Stimulated activated CD8-positive, alpha-beta memory T cell treated with anti-CD3 and anti-CD28 coated beads, Interleukin-7, amount 100 ng/mL, for 1 hour (primary cell): ENCODE measurements at regions not wholly inside any gene's neighbourhood (a gene's known extent, or its start where the extent isn't known, plus 50 kb on each side); places are given as distances from the start of the nearest gene placed in this dataset.

Experiments used
- DNase-seq, 2 donors: peaks; one replicate each; pipeline ENCODE4 v3.0.0-alpha.2; 2020; ENCODE audit warnings: low read depth in 2 of 2

DNA sequence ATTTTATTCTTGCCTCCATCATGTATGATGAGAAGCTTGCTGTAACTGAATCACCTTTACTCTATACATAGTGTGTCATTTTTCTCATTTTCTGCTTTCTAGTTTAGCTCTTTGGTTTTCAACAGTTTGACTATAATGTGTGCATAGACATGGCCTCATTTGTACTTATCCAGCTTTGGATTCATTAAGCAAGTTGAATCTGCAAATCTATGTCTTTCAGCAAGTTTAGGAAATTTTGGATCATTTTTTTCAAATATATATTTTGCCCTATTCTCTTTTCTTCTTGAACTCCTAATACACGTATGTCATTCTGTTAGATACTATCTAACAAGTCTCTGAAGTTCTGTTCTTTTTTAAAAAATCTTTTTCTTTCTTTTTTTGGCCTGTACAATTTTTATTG, 57.8 kb downstream of the PRLHR start:
- DNase-seq, result no peak

DNA sequence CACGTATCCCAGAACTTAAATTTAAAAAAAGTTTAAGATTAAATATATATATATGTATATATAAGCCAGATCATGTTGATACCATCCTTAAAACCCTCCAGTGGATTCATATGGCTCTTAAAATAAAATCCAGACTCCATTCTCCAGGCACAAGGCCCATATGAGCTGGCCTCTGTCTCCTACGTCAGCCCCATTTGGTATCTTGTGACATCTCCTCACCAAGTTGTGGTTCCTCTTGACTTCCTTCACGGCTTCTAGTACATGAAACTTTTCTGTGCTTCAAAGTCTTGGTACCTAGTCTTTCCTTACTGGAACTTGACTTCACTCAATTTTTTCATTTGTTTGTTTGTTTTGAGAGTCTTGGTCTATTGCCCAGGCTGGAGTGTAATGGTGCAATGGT, 61.3 kb downstream of the PRLHR start:
- DNase-seq, result no peak

DNA sequence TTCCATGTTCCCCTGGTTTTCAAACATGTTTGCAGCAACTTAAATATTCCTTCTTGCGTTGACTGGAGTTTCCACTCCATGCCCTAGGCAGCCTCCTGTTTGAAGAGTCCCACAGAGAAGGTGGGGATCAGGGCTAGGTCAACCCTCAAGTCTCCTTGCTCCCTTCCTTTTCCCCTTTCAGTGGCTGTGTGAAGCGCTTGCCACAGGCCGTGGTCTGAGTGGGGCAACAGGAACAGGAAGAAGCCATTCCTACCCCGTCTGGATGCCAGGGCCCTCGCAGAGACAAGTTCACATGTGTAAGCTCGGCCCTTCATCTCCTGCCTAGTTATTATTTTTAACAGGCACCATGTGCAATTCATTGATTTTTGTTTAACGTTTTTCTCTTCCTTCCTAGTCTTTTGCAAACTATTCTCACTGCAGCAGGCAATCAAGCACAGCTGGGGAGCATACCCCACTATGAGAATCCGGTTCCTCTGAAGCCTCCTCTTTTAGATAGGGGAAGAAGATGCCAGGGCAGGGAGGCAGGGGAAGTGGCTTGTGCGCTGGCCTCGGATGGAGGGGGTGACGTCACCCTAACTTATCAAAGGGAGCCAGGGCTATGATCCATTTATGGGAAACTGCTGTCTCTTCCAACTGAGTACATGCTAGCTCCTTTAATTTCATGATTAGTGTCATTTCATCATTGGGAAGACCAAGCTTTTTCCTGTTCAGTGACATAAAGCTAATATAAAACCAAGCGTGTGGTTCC, 64.2 kb downstream of the PRLHR start:
- no peak for DNase-seq

DNA sequence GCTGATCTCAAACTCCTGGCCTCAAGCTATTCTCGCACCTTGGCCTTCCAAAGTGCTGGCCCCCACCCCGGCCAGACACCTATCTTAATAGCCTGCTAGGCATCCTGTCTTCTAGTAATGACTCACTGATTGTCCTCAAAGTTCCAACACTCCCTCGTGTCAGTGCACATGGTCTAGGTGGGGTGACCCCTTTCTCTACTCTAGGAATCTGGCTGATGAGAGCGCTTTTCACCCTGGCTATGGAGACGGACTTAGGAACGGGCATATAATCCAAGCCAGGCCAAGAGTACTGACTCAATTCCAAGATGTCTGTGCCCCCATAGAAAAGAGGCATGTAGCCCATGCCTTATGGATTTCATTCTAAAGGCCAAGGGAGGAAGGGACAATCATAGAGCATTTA, 67.0 kb downstream of the PRLHR start:
- DNase-seq, result no peak

DNA sequence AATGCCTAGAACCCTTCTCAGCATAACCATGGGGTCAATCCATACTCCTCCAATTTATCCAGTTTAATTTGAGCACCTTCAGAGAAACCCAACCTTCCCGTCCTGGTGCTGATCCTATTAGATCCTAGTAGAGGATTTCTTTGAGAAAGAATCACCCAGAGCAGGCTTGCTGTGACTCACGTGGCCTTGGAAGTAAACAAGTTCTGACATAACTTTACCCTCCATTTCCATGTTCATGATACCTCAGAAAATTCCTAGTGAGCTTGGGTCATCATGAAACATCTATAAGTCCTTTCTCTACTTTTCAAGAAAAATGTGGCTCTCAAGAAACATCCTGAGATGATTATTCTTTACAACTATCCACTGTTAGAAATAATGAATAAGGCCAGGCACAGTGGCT, 71.7 kb downstream of the PRLHR start:
- no peak for DNase-seq

DNA sequence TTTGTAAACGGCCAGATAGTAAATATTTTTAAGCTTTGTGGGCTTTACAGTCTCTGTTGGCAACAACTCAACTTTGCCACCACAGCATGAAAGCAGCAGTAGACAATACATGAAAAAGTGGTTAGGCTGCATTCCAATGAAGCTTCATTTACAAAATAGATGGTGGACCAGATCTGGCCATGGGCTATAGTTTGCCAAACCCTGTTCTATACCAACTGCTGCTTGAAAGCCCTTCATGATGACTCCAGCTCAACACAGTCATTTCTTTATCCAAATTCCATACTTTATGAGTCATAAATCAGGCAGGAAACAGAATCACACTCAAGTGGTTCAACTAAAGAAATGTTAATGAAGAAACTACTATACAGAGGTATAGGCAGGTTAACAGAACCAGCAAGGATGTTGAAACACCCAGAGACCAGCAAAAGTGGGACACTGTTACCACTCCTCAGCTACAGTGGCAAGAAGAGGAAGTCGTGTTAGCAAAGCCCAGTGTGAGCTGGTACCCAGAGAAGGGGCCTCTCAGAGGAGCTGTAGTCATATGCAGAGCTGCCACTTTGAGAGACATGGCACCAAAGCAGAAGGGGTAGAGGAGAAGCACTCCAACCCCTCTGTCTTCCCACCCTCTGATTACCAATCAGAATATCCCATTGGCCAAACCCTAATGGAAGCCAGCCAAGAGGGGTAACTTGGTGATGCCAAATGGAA, 72.5 kb downstream of the PRLHR start:
- DNase-seq, result no peak

DNA sequence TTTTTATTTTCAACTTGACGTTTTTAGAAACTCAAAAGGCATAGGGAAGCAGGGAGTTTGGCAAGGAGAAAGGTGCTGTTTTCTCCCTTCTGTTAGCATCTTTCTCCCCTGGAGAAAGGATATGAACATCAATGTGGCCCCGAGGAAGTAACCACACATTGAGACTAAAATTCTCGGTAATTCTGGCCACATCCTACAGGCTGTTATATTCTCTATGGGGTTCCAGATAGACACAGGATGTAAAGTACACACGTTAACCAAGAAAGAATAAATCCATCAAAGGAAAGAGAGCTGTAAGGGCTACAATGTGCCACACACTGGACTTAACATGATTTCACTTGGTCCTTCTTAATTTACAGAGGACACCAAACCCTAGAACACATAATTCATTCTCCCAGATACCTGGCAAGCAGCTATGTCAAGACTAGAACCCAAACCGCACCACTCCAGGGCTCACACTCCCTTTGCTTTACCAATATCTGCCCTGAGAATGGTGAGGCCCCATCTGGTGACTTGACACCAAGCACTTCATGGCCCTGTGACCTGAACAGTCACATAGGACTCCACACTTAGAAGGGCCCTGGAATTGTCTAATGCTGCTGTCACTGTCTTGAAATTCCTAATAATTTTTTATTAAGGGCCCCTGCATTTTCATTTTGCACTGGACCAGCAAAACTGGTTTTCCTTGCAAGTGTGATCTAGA, 73.9 kb downstream of the PRLHR start:
- no peak for DNase-seq

DNA sequence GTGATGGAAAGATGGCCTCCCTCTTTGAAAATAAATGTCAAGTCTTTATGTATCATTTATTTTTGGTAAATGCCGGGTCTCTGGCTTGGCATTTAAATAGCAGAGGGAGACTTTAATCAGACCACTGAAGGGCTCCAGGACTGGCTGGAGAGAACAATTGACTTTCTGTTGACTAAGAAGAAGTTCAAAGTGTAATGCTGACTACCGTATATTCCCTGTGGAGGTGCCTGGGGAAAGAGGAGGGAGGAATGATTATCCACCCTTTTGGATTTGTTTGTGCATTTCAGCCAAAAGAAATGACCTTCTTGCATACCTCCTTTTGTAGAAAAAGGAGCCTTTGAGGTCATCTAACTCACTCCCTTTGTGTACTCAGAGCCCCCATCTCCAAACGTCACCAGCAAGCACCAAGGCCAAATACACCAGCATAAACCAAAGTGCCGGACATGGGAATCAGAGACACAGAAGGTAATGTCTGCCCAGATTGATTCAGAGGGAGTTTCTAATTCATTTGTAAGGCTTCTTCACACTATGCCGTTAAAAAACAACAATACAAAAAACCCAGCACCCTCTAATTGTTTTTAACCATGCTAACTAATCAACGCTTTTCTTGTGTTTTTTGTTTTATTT, 75.2 kb downstream of the PRLHR start:
- no peak for DNase-seq

DNA sequence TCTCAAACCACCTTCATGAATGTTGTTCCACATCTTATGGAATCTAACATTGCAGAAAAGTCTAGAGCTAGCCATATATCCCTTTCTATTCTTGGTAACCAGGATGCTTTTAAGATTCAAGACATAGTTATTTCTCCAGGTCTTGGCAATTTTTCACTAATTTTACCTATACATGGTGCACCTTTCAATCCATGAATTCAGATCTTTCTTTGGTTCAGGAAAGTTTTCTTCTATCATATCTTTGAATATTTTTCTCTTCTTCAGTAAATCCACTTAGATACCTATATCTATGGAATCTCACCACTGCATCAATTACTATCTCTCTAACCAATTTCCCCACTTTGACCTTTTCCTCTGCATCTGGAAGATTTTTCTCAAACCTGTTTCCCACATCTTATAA, 77.4 kb downstream of the PRLHR start:
- DNase-seq, result no peak

DNA sequence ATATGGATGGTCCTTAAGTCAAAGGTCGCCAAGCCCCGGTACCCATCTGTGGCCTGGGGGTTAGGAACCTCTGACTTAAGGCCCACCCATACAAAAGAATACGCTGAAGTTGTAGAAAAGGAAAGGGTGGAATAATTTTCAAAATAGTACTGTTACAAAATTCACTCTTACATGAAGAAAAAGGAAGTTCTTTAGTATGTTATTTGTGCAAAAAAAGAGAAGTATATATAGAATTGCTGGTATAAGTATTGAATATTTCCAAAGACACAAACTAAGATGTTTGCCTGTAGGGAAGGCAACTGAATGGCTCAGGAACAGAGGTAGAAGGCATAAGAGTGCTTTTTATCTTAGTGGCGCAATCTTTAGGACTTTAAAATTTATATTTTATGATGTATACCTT, 78.7 kb downstream of the PRLHR start:
- DNase-seq, result no peak

DNA sequence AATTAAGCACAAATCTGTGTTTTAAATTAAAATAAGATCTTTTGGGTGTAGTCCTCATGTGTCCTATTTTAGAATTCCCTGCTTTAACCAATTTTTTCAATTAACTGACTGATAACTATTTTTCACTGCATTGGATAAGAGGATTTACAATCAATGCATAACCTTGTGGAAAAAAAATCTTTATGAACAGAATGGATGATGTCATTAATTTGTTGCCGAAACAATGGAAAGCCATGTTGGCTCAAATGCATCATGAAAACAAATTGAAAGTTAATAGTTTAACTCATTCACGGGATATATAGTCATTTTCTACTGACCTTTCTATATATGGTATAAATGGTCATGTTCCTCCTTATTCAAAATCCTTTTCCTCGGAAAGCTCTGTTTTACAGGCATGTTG, 82.3 kb downstream of the PRLHR start:
- DNase-seq, result no peak

DNA sequence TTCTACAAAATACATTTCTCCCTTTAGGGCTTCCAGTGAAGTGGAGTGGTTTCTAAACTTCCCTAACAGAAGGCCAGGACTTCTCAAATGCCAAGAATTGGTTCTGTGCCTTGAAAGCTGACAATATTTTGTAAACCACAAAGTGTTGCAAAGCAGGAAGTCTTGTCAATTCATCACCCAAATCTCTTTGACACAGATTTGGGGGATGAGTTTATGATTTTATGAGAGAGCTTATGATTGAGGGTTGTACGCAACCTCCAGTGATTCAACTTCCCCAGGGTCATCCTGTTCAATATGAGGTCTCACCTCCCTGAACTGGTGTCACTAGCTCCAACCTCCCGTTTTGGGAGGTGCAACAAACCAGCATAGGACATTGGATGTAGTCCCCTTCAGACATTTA, 83.7 kb downstream of the PRLHR start:
- DNase-seq, result no peak

DNA sequence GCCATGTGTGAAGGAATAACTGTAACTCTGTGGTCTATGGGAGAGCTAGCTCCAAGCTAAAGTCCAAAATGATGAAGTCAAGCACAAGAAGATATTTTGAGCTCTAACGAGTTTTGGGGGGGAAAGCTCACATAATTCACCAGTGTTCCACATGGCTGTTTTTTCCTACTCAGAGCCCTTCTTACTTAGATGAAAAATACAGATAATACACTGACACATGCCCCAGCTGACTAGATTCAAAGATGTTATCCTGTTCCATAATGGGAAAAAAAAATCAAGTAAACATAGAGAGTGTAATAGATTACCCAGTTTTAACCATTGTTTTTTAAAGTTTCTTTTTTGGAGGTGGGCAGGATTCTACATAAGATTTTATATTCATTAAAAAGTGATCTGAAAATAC, 86.6 kb downstream of the PRLHR start:
- no peak for DNase-seq

DNA sequence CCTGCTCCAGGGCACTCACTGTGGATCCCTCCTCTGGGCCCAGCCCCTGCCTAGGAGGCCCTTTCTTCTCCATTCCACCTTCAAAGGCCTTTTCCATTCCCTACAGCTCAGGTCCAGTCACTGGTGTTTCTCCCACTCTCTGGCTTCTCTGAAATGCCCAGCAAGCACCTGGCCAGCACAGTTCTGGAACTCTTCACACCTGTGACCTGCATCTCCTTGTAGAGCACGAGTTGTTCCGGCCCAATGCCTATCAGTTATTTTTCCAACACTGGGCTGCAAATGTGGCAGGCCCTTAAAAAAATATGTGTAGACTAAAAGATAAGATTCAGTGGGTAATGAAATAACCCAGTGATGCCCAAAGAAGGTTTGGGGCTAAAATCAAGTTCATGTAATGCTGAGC, 87.1 kb downstream of the PRLHR start:
- no peak for DNase-seq

DNA sequence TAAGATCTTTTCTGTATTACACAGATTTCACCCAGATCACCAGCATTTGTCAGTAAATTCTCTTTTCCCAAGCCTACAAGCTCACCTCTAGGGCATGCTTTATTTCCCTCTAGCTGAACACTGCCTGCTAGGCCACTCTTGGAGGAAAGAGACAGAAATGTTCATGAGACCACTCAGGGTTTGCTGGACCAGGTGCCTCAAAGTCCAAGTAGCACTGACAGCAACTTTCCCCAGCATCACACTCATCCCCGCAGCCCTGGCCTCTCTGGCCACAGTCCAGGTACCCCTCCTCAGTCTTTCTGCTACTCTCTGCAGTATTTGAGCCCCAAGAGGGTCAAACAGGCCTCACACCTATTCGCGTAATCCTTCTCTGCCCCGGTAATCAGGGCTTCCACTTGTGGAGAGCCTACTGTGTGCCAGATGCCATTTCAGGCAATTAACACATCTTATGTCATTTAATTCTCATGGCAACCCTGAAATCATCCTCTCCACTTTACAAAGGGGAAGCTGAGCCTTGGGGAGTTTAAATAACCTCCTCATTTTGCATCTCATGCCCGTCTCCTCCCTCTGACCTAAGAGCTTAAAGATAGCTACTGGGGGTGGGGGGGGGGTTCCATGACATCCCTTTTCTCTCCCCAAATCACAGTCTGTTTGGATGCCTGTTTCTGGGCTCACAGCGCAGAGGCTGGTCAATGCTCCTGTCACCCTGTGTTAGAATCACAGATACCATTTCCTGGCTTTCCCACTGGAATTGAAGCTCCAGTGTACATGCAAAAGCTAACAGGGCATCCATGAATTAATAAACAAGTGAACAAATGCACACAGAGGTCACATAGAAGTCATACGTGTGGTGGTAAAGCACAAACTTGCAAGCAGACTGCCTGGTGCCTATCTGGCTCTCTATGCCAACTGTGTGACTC, 88.5 kb downstream of the PRLHR start:
- no peak for DNase-seq

DNA sequence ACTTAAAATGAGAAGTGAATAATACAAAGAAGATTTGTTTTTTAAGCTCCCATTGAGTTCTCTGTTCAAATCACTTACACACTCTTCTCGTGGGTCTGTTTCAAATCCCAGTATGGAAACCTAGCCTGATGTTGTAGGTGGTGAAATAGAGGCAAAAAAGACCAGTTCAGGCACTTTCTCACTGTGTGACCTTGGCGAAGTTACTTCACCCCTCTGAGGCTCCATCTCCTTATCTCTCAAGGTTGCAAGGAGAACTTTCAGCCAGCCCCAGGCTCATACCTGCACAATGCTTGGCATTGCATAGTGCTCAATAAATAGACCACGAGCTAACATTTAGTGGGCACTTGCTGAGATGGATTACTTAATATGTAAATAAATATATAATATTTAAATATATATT, 90.1 kb downstream of the PRLHR start:
- no peak for DNase-seq

DNA sequence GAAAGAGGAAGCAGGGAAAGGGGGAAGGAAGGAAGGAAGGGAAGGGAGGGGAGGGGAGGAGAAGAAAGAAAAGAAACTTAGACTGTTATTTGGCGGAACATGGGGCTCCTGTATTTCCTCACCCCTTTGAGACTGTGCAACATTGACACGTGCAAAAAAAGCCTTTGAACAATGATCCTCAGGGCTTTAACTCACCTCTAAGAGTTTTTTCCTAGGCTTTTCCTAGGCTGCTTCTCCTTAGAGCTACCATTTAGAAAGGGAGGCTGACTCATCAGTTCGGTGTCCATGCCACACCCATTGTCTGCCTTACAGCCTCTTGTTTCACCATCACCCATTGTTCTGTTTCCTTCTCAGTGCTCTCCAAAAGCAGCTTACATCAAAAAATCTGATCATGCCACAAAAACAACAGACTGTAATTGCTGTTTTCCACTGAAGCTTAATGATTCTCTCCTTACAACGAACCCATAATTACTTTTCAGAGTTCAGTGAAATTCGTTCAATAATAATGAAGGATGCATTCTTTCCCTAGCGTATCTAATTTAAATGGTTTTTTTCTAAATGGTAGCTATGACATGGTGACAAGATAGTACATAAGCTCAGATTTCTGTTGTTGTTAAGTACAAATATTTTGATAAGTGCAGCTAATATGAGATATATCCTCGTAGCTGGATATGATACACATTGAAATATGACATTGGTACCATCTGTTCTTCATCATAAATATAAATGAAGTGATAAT, 90.8 kb downstream of the PRLHR start:
- no peak for DNase-seq

DNA sequence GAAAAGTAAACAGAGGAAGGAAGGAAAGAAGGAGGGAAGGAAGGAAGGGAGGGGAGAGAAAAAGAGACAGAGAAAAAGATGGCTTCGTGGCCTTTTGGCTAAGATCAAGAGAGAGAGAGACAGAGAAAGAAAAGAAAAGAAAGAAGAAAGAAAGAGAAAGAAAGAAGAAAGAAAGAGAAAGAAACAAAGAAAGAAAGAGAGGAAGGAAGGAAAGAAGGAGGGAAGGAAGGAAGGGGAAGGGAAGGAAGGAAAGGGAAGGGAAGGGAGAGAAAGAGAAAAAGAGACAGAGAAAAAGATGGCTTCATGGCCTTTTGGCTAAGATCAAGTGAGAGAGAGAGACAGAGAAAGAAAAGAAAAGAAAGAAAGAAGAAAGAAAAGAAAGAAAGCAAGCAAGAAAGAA, 91.4 kb downstream of the PRLHR start:
- no peak for DNase-seq

DNA sequence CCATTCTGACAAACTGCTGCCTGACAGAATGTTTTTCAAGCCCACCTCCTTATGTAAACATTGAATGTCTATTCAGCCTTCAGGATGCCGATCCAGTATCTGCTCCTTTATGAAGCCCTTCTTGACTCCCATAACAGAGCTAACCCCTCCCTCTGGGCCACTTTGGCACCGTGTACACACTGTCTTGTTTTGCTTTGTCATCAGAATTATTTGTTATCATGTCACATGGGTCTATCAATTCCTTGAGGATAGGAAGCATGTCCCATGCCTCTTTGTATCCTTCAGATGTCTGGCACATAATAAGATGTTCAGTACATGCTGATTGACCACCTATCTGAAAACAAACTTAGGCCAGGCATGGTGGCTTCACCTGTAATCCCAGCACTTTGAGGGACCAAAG, 92.3 kb downstream of the PRLHR start:
- DNase-seq, result no peak

DNA sequence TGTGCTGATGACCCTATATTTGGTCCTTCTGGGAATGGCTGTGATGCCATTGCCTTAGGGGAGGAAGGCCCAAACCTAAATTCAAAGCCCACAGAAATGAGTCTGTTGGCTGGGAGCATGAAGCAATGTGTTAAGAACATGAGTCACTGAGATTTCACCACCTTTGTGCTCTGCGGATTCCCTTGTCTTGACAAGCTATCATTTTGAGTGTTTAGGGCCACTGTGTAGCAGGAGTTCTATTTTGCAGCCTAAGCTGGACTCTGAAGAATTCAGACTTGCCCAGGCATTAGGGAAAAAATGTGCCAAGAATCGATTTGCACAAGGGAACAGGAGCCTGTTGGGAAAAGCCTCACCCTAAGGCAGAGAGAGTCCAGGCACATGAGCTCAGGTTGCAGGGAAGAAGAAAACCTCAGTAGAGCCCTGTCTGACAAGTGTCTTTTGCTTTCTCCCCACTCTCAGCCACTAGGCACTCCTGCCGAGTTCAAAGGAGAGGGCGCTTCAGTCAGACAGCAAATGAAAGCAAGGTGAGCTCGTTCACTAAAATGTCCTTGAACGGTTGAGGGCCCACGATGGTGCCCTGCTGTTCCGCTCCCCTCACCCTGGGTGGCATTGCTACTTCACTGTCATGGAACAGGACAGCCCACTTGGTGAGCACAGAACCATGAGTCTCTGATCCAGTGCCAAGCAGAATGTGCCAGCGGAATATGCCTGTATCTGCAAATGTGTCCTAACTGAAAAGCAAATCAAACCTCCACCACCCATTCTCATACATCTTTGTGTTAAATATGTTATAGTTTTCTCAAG, 93.6 kb downstream of the PRLHR start:
- DNase-seq, result no peak
